CD14-positive monocyte (primary cell): ENCODE measurements at regions not wholly inside any gene's neighbourhood (a gene's known extent, or its start where the extent isn't known, plus 50 kb on each side); places are given as distances from the start of the nearest gene placed in this dataset.

Source experiments
- DNase-seq, 3 donors: peaks; one replicate each; pipeline ENCODE4 v3.0.0-alpha.2; 2011 to 2022
- H2AFZ ChIP-seq: 2 replicates; pipeline ENCODE4 v1.6.0; 2012; ENCODE audit warnings: mild to moderate bottlenecking, low read depth, low read length, inconsistent platforms; ENCODE audit not compliant: insufficient read depth, poor library complexity, severe bottlenecking
- H3K27ac ChIP-seq, 2 donors: 1 replicate in 1 of 2; 2 replicates in 1 of 2; pipeline ENCODE4 v1.5.1; 2012 to 2013; ENCODE audit warnings: low read length in 2 of 2, control low read depth in 1 of 2, inconsistent platforms in 1 of 2, low read depth in 1 of 2, mild to moderate bottlenecking in 1 of 2
- H3K27me3 ChIP-seq, 2 donors: one replicate each; pipeline versions ENCODE4 v1.6.0 to v1.6.1; 2011 to 2013; ENCODE audit warnings: low read length in 2 of 2; ENCODE audit not compliant: control insufficient read depth in 2 of 2, insufficient read depth in 2 of 2
- H3K36me3 ChIP-seq, 2 donors: replicated peaks in 1 of 2; 1 replicate in 1 of 2; 2 replicates in 1 of 2; pipeline versions ENCODE4 v1.5.1 to v1.6.1; 2012 to 2013; ENCODE audit warnings: low read length in 2 of 2, control low read depth in 1 of 2, inconsistent platforms in 1 of 2, mild to moderate bottlenecking in 1 of 2; ENCODE audit not compliant: insufficient read depth in 2 of 2, control insufficient read depth in 1 of 2
- H3K4me1 ChIP-seq, 2 donors: 1 replicate in 1 of 2; 2 replicates in 1 of 2; pipeline versions ENCODE4 v1.5.1 to v1.6.1; 2012 to 2013; ENCODE audit warnings: low read length in 2 of 2, control low read depth in 1 of 2, inconsistent platforms in 1 of 2, mild to moderate bottlenecking in 1 of 2, moderate library complexity in 1 of 2; ENCODE audit not compliant: insufficient read depth in 2 of 2, control insufficient read depth in 1 of 2
- H3K4me2 ChIP-seq: replicated peaks from 2 replicates; pipeline ENCODE3; 2012; ENCODE audit warnings: low read length, moderate library complexity, mild to moderate bottlenecking; ENCODE audit not compliant: poor library complexity, severe bottlenecking; ENCODE audit errors: extremely low read depth
- H3K4me3 ChIP-seq, 3 experiments: fragments of 200-600 bp in 1 of 3; sonication (generic) in 1 of 3; replicated peaks in 1 of 3; 1 replicate in 2 of 3; 2 replicates in 1 of 3; pipeline ENCODE4 v1.5.1; 2011 to 2013; ENCODE audit warnings: low read length in 3 of 3, mild to moderate bottlenecking in 3 of 3, control low read depth in 2 of 3, low read depth in 2 of 3, inconsistent platforms in 1 of 3, moderate library complexity in 1 of 3
- H3K79me2 ChIP-seq: 2 replicates; pipeline ENCODE4 v1.6.0; 2012; ENCODE audit warnings: mild to moderate bottlenecking, control low read depth, inconsistent platforms, low read length, moderate library complexity; ENCODE audit not compliant: insufficient read depth
- H3K9ac ChIP-seq: 2 replicates; pipeline ENCODE4 v1.6.0; 2017; ENCODE audit warnings: low read length, mild to moderate bottlenecking; ENCODE audit not compliant: insufficient read depth, poor library complexity, severe bottlenecking
- H3K9me3 ChIP-seq, 2 donors: replicated peaks in 1 of 2; 1 replicate in 1 of 2; 2 replicates in 1 of 2; pipeline versions ENCODE4 v1.5.1 to v1.6.1; 2012 to 2013; ENCODE audit warnings: low read length in 2 of 2, control low read depth in 1 of 2; ENCODE audit not compliant: control insufficient read depth in 1 of 2, insufficient read depth in 1 of 2
- H4K20me1 ChIP-seq: 2 replicates; pipeline ENCODE4 v1.6.0; 2012; ENCODE audit warnings: mild to moderate bottlenecking, low read length, control low read depth, moderate library complexity; ENCODE audit not compliant: insufficient read depth
- H3K27ac Mint-ChIP-seq, 7 donors: one replicate each; pipeline ENCODE4 v1.8.0; 2020; ENCODE audit warnings: mild to moderate bottlenecking in 7 of 7, mixed read lengths in 7 of 7, moderate library complexity in 6 of 7, inconsistent platforms in 2 of 7
- H3K27me3 Mint-ChIP-seq, 3 donors: one replicate each; pipeline ENCODE4 v1.8.0; 2021 to 2022; ENCODE audit warnings: low read depth in 3 of 3, mild to moderate bottlenecking in 3 of 3, mixed read lengths in 3 of 3, moderate library complexity in 3 of 3, inconsistent platforms in 1 of 3
- H3K36me3 Mint-ChIP-seq, 2 donors: one replicate each; pipeline ENCODE4 v1.8.0; 2020; ENCODE audit warnings: mixed read lengths in 2 of 2, inconsistent platforms in 1 of 2, mild to moderate bottlenecking in 1 of 2
- H3K4me1 Mint-ChIP-seq: one replicate; pipeline ENCODE4 v1.8.0; 2020; ENCODE audit warnings: mild to moderate bottlenecking, mixed read lengths
- H3K4me3 Mint-ChIP-seq, 2 donors: one replicate each; pipeline ENCODE4 v1.8.0; 2020; ENCODE audit warnings: mild to moderate bottlenecking in 2 of 2, mixed read lengths in 2 of 2, moderate library complexity in 1 of 2
- H3K9me3 Mint-ChIP-seq, 7 donors: one replicate each; pipeline ENCODE4 v1.8.0; 2020 to 2022; ENCODE audit warnings: mixed read lengths in 7 of 7, mild to moderate bottlenecking in 6 of 7, moderate library complexity in 6 of 7, inconsistent platforms in 2 of 7
- WGBS: methylation state at CpG from one replicate; pipeline ENCODE4 v1.1.5; 2013; ENCODE audit warnings: missing lambda C conversion rate; ENCODE audit not compliant: insufficient coverage; 5-methylcytosine and 5-hydroxymethylcytosine counted together
- intact Hi-C, 2 donors: fragments of 100-400 bp; cut with micrococcal nuclease; formaldehyde crosslinking; loops; one replicate each; pipeline versions ENCODE4 v1.15.0 to v1.15.1; 2023
- TF ChIP-seq, protein P1 (sequence below): fragments of 200-600 bp; IDR thresholded peaks from one replicate; pipeline ENCODE4 v1.8.0; 2022; ENCODE audit warnings: antibody characterized with exemption, mild to moderate bottlenecking

DNA sequence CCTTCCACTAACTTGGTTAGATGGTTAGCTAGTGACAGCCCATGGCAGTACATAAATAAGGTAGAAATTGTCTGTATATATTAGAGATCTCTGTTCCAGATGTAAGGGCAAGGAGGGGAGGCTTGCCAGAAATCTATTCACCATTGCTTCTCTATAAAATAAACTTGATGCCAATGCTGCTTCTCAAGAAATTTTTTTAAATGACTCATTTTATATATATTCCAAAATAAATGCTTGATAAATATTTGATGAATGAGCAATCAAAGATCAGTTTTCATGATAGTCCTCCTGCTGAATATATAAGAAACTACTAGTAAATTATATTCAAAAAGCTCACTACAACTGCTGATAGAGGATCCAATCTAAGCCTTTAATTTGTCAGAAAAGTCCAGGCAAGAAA is 710.6 kb upstream of the CCDC179 start:
- no peak overlapping the region for H3K4me2 ChIP-seq
- DNase-seq = no peak
- Mint-ChIP-seq H3K27me3 (peaks cover under 1 to 2% (median 1%) of the 10 kb centered on the region in 3 donors), H3K4me3 (no peak overlapping the region), H3K36me3 (no peaks in the 10 kb centered on the region), H3K27ac (no peak overlapping the region), H3K4me1 (no peaks in the 10 kb centered on the region), H3K9me3 (peaks cover 0 to 5% (median 2%) of the 10 kb centered on the region in 7 donors)
- no peaks in the 10 kb centered on the region for H3K4me1 ChIP-seq
- H3K79me2 ChIP-seq = no peaks in the 10 kb centered on the region
- no peaks in the 10 kb centered on the region for H3K36me3 ChIP-seq
- H3K9ac ChIP-seq = no peak overlapping the region
- no peak overlapping the region for H3K27ac ChIP-seq
- H3K4me3 ChIP-seq = no peak overlapping the region
- intact Hi-C loops = no loop called here
- no peaks in the 10 kb centered on the region for H3K9me3 ChIP-seq
- H3K27me3 ChIP-seq = no peaks in the 10 kb centered on the region
- no peaks in the 10 kb centered on the region for H4K20me1 ChIP-seq
- TF ChIP-seq, protein P1, sequence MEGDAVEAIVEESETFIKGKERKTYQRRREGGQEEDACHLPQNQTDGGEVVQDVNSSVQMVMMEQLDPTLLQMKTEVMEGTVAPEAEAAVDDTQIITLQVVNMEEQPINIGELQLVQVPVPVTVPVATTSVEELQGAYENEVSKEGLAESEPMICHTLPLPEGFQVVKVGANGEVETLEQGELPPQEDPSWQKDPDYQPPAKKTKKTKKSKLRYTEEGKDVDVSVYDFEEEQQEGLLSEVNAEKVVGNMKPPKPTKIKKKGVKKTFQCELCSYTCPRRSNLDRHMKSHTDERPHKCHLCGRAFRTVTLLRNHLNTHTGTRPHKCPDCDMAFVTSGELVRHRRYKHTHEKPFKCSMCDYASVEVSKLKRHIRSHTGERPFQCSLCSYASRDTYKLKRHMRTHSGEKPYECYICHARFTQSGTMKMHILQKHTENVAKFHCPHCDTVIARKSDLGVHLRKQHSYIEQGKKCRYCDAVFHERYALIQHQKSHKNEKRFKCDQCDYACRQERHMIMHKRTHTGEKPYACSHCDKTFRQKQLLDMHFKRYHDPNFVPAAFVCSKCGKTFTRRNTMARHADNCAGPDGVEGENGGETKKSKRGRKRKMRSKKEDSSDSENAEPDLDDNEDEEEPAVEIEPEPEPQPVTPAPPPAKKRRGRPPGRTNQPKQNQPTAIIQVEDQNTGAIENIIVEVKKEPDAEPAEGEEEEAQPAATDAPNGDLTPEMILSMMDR = no peak
- no peak overlapping the region for H2AFZ ChIP-seq

DNA sequence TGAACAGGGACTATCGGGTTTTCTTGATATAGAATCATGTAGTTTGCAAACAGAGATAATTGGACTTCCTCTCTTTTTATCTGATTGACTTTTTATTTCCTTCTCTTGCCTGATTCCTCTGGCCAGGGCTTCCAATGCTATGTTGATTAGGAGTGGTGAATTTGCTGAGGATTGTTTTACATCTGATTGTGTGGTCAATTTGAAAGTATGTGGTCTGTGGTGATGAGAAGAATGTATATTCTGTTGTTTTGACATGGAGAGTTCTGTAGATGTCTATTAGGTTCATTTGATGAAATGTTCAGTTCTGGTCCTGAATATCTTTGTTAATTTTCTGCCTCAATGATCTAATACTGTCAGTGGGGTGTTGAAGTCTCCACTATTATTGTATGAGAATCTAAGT is 713.2 kb upstream of the CCDC179 start:
- no peaks in the 10 kb centered on the region for H3K27me3 ChIP-seq
- no peak overlapping the region for H3K27ac Mint-ChIP-seq
- no peaks in the 10 kb centered on the region for H4K20me1 ChIP-seq
- no peak overlapping the region for H3K4me3 ChIP-seq
- no peak overlapping the region for H3K27ac ChIP-seq
- no peaks in the 10 kb centered on the region for H3K36me3 Mint-ChIP-seq
- no peak overlapping the region for H3K4me3 Mint-ChIP-seq
- no peak overlapping the region for H2AFZ ChIP-seq
- intact Hi-C loops = no loop called here
- no CpG with 5 or more reads among the region's 1 CpG for WGBS
- TF ChIP-seq, protein P1 = no peak
- H3K4me1 ChIP-seq = no peaks in the 10 kb centered on the region
- no peak overlapping the region for H3K9ac ChIP-seq
- no peak for DNase-seq
- H3K9me3 ChIP-seq = no peaks in the 10 kb centered on the region
- peaks cover 0 to 2% (median 1%) of the 10 kb centered on the region in 3 donors for H3K27me3 Mint-ChIP-seq
- H3K9me3 Mint-ChIP-seq = no peaks in the 10 kb centered on the region
- no peak overlapping the region for H3K4me2 ChIP-seq
- H3K36me3 ChIP-seq = no peaks in the 10 kb centered on the region
- no peaks in the 10 kb centered on the region for H3K79me2 ChIP-seq
- H3K4me1 Mint-ChIP-seq = no peaks in the 10 kb centered on the region
